Calu3 (cell line): ENCODE measurements at regions not wholly inside any gene's neighbourhood (a gene's known extent, or its start where the extent isn't known, plus 50 kb on each side); places are given as distances from the start of the nearest gene placed in this dataset.

ENCODE experiments used
- BruUV-seq: library from RNA; stranded (reverse); fragments of 400-500 nt; replicated peaks from 2 replicates; lab custom pipeline; 2021; lab: Mats Ljungman, UMichigan
- CTCF ChIA-PET: fragments of 300-600 bp; sonication (Branson Sonifier 250); formaldehyde crosslinking; loops from one replicate; lab custom pipeline; 2022; ENCODE audit warnings: antibody characterized with exemption; lab: Charles Lee
- DNase-seq: peaks from one replicate; pipeline ENCODE4 v3.0.0; 2022
- H3K27ac Mint-ChIP-seq: one replicate; pipeline ENCODE4 v1.8.0; 2022; ENCODE audit warnings: mixed read lengths; ENCODE audit not compliant: unreplicated experiment
- H3K27me3 Mint-ChIP-seq: one replicate; pipeline ENCODE4 v1.8.0; 2022; ENCODE audit warnings: mixed read lengths; ENCODE audit not compliant: unreplicated experiment
- H3K36me3 Mint-ChIP-seq: one replicate; pipeline ENCODE4 v1.8.0; 2022; ENCODE audit warnings: mild to moderate bottlenecking, moderate library complexity, mixed read lengths; ENCODE audit not compliant: insufficient read depth, unreplicated experiment
- H3K4me1 Mint-ChIP-seq: one replicate; pipeline ENCODE4 v1.8.0; 2022; ENCODE audit warnings: mild to moderate bottlenecking, low read depth, mixed read lengths; ENCODE audit not compliant: unreplicated experiment
- H3K4me3 Mint-ChIP-seq: one replicate; pipeline ENCODE4 v1.8.0; 2022; ENCODE audit warnings: mild to moderate bottlenecking, low read depth, moderate library complexity, mixed read lengths; ENCODE audit not compliant: unreplicated experiment
- H3K9me3 Mint-ChIP-seq: one replicate; pipeline ENCODE4 v1.8.0; 2022; ENCODE audit warnings: low read depth, mixed read lengths; ENCODE audit not compliant: unreplicated experiment
- intact Hi-C: fragments of 100-400 bp; cut with micrococcal nuclease; formaldehyde crosslinking; loops from one replicate; pipeline ENCODE4 v1.10.0; 2022; ENCODE audit not compliant: unreplicated experiment
- TF ChIP-seq, protein P1 (sequence below): fragments of 200-600 bp; IDR thresholded peaks from one replicate; pipeline ENCODE4 v1.8.0; 2022; ENCODE audit warnings: antibody characterized with exemption; ENCODE audit not compliant: unreplicated experiment

DNA sequence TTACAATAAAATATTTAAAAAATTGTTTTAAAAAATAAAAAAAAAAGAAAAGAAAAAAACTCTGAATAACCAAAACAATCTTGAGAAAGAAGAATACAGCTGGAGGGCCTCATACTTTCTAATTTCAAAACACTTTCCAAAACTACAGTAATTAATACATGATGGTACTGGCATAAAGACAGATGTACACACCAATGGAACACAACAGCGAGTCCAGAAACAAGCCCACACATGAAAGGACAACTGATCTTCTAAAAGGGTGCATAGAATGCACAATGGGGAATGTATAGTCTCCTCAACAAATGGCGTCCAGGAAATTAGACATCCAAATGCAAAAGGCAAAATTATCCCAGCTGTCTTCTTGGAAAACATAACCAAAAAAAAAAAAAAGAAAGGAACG lies 99.6 kb downstream of the LURAP1L start:
- intact Hi-C loops, result no loop called here
- CTCF ChIA-PET, result no interaction called here
- BruUV-seq, result no TSS peak

DNA sequence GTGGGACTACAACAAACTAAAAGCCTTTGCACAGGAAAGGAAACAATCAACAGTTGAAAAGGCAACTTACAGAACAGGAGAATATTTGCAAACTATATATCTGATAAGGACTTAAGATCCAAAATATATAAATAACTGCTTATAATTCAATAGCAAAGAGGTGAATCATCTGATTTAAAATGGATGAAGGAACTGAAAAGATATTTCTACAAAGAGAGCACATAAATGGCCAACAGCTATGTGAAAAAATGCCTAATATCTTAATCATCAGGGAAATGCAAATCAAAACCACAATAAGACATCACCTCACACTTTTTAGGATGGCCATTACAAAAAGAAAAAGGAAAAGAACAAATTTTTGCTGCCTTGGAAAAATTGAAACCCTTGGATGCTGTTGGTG lies 100.4 kb downstream of the LURAP1L start:
- intact Hi-C loops, result no loop called here
- TF ChIP-seq, protein P1, sequence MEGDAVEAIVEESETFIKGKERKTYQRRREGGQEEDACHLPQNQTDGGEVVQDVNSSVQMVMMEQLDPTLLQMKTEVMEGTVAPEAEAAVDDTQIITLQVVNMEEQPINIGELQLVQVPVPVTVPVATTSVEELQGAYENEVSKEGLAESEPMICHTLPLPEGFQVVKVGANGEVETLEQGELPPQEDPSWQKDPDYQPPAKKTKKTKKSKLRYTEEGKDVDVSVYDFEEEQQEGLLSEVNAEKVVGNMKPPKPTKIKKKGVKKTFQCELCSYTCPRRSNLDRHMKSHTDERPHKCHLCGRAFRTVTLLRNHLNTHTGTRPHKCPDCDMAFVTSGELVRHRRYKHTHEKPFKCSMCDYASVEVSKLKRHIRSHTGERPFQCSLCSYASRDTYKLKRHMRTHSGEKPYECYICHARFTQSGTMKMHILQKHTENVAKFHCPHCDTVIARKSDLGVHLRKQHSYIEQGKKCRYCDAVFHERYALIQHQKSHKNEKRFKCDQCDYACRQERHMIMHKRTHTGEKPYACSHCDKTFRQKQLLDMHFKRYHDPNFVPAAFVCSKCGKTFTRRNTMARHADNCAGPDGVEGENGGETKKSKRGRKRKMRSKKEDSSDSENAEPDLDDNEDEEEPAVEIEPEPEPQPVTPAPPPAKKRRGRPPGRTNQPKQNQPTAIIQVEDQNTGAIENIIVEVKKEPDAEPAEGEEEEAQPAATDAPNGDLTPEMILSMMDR, result no peak
- no peaks in the 10 kb centered on the region for H3K27me3 Mint-ChIP-seq
- CTCF ChIA-PET, result interaction anchor here (0.7 kb wide), 1 partner anchor 9 kb away, joined by 3 read pairs; no protein-coding TSS in a partner anchor
- no peak for DNase-seq
- H3K4me1 Mint-ChIP-seq, result peaks cover 44% of the 10 kb centered on the region
- no peak overlapping the region for H3K4me3 Mint-ChIP-seq
- no peaks in the 10 kb centered on the region for H3K9me3 Mint-ChIP-seq
- H3K27ac Mint-ChIP-seq, result peak overlapping the region; percentile 60
- no peaks in the 10 kb centered on the region for H3K36me3 Mint-ChIP-seq
- BruUV-seq, result no TSS peak

More for the DNA sequence above, 99.6 kb downstream of the LURAP1L start:
- no peaks in the 10 kb centered on the region for H3K9me3 Mint-ChIP-seq
- DNase-seq, result no peak
- H3K4me3 Mint-ChIP-seq, result no peak overlapping the region
- no peaks in the 10 kb centered on the region for H3K36me3 Mint-ChIP-seq
- H3K27me3 Mint-ChIP-seq, result no peaks in the 10 kb centered on the region
- H3K4me1 Mint-ChIP-seq, result peaks cover 44% of the 10 kb centered on the region
- no peak overlapping the region for H3K27ac Mint-ChIP-seq
- TF ChIP-seq, protein P1, result no peak

DNA sequence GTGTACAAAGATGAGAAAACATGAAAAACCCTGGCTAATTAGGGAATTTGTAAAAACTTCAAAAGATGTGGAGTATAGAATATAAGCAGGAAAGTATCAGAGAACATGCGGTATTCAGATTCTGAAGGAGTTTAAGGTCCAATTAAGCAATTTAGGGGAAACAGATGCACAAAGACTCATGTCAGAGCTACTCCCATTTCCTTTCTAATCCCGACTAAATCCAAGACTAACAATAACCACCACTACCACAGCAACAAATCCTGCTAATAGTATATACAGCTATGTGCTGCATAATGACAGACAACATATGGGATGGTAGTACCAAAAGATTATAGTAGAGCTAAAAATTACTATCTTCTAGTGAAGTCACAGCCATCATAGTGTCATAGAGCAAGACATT lies 102.1 kb downstream of the LURAP1L start:
- Mint-ChIP-seq H3K36me3 (peaks cover under 1% of the 10 kb centered on the region), H3K27me3 (no peaks in the 10 kb centered on the region), H3K27ac (peak overlapping the region; percentile 92), H3K4me3 (no peak overlapping the region), H3K9me3 (no peaks in the 10 kb centered on the region), H3K4me1 (peaks cover 53% of the 10 kb centered on the region)
- intact Hi-C loops, result no loop called here
- no TSS peak for BruUV-seq
- TF ChIP-seq, protein P1, result no peak
- CTCF ChIA-PET, result interaction anchor here (0.6 to 1.2 kb wide), 2 partner anchors 17 to 58 kb away, joined by 3 to 4 read pairs; no protein-coding TSS in a partner anchor
- no peak for DNase-seq

DNA sequence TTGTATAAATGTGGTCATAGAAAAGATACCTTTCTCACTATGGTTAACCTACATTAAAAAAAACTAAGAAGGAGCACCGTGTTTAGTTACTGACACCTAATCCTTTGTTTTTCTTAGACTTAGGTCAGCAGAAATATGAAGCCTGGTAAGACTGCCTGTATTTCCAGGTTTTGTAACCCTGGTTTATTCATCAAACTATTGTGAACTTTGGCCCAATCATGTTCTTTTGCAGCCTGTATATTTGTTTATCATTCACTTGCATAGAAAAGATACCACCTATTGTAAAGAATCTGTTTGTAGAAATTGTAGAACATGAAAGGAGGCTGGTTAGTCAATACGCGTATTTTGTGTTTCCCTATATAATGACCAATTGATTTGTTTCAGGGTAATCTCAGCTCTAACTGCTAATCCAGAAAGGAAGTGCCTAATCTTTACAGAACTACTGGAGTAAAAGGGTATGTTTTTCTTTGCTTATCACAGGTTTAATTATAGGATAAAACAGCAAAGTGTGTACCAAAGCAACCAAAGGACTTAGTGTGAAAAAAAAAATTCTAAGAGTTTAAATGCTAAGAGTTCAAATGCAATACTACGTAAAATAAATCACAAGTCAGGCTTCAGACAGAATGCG lies 103.6 kb downstream of the LURAP1L start:
- CTCF ChIA-PET, result no interaction called here
- no peaks in the 10 kb centered on the region for H3K27me3 Mint-ChIP-seq
- peak overlapping the region; percentile 92 for H3K27ac Mint-ChIP-seq
- peaks cover 44% of the 10 kb centered on the region for H3K4me1 Mint-ChIP-seq
- intact Hi-C loops, result loop anchor here (1.0 to 2.0 kb wide), 2 partner anchors 18 to 104 kb away; partner anchors contain the start of gene LURAP1L
- H3K36me3 Mint-ChIP-seq, result peaks cover 7% of the 10 kb centered on the region
- no peaks in the 10 kb centered on the region for H3K9me3 Mint-ChIP-seq
- BruUV-seq, result no TSS peak
- TF ChIP-seq, protein P1, result no peak
- DNase-seq, result no peak
- H3K4me3 Mint-ChIP-seq, result peak overlapping the region; percentile 40
